ENCODE measurements at regions not wholly inside any gene's neighbourhood (a gene's known extent, or its start where the extent isn't known, plus 50 kb on each side); places are given as distances from the start of the nearest gene placed in this dataset.

DNA sequence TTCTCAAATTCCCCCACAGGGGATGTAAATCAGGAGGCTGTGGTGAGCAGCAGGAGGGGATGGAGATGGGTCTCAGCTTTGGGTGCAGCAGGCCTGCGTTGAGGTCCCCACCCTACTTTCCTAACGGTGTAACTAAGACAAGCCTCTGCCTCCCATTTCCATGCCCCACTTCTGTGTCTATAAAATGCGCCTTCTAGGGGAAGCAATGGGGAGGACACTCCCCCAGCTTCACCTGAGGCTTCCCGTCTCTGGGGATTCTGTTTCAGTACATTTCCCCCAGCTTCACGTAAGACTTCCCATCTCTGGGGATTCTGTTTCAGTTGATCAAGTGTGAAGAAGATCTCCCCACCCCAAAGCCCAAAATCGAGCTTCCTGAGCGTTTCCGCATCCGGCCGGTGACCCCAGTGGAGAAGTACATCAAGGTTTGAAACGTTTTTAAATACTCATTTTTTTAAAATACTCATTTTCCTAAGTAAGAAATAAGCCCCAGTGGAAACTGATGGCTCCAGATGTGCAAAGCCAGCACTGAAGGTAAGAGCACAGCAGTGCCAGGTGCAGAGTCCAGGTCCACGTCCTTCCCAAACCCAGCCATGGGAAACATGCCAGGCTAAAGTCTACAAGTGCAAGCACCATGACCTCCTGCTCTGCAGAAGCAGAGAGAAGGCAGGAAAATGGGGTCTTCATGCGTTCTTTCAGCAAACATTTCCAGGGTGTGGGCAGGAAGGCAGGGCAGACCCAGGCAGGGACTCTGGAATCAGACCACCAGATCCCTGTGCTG is 73.1 kb downstream of the ANKRD60 start:
- TF ChIP-seq POLR2A (IDR thresholded peaks at IDR 0.05) (no peak), CTCF (IDR thresholded peaks at IDR 0.05) (no peak)

Data from esophagus squamous epithelium (tissue), 4 donors.